ENCODE measurements at regions not wholly inside any gene's neighbourhood (a gene's known extent, or its start where the extent isn't known, plus 50 kb on each side); places are given as distances from the start of the nearest gene placed in this dataset.

- DNase-seq (ENCODE audit: low spot score) (no peak), ATAC-seq (no peak)
- intact Hi-C loops (cut with DNase I) = no loop called here
Observed at GRCh38 chr7:116142374-116142773, 68.0 kb upstream of the TES start.

DNA sequence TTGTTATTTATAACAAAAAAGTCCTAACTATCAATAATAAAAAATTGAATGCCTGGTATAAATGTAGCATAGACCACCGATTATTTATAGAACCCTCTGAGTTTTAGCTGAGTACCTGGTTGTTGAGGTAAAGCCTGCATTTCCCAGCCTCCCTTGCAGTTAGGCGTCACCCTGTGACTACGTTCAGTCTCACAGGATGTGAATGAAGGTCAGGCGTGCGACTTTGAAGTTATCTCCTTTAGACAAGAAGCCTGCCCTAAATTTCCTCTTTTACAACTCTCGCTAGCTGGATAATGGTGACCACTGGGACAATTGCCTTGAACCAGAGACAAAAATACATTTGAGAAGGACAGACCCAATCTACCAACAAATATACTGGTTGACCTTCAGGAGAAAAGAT, 67.5 kb upstream of the TES start:
- DNase-seq (ENCODE audit: low spot score) (no peak), ATAC-seq (no peak)
- intact Hi-C loops (cut with DNase I) = no loop called here

GRCh38 chr7:116145245-116145852, 65.0 kb upstream of the TES start:
- intact Hi-C loops (cut with DNase I) = no loop called here
- no peak for DNase-seq (ENCODE audit: low spot score)

DNA sequence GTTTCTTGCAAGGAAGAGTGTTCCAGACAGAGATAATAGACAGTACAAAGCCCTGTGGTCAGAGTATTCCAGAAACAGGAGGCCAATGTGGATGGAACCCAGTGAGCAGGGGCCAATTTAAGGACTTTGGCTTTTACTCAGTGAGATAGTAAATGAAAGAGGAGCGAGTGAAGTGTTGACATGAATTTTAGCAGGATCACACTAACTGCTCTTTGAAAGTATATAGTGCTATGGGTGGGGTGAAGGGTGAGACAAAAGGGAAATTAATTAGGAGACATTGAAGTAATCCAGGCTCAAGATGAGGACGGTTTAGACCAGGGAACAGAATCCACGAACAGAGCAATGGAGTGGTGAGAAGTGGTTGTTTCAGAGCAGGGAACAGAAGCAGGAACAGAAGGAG, 62.2 kb upstream of the TES start:
- no peak for ATAC-seq
- DNase-seq (ENCODE audit: low spot score) = no peak
- intact Hi-C loops (cut with DNase I) = no loop called here

More at GRCh38 chr7:116145245-116145852, 65.0 kb upstream of the TES start:
- no peak for ATAC-seq

DNA sequence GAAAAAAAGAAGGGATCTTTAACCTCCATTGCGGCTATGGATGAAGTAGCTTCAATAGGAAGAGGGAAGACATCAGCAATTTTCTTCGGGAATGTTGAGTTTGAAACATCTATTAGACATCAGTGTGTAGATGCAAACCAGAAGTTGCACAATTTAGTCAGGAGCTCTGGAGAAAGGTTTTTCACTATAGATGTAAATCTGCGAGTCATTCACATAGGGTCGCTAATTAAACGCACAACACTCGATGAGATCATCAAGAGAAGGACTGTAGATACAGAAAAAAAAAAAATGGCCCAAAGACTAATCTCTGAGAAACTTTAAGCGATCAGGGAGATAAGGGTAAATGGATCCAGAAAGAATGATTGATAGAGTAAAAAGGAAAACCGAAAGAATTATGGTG, 61.7 kb upstream of the TES start:
- intact Hi-C loops (cut with DNase I) = no loop called here
- DNase-seq (ENCODE audit: low spot score) (no peak), ATAC-seq (no peak)

GRCh38 chr7:116150588-116150987, 59.8 kb upstream of the TES start:
- intact Hi-C loops (cut with DNase I) = no loop called here
- no peak for DNase-seq (ENCODE audit: low spot score)
- ATAC-seq = no peak

- ATAC-seq = no peak
- DNase-seq (ENCODE audit: low spot score) = no peak
- intact Hi-C loops (cut with DNase I) = no loop called here
Observed at GRCh38 chr7:116152276-116152675, 58.1 kb upstream of the TES start.

- ATAC-seq (no peak), DNase-seq (ENCODE audit: low spot score) (no peak)
- intact Hi-C loops (cut with DNase I) = no loop called here
Observed at GRCh38 chr7:116153050-116153449, 57.3 kb upstream of the TES start.

- DNase-seq (ENCODE audit: low spot score) (no peak), ATAC-seq (no peak)
- intact Hi-C loops (cut with DNase I) = no loop called here
Observed at GRCh38 chr7:116159711-116160110, 50.6 kb upstream of the TES start.

Data from sciatic nerve (tissue), 2 donors.